Mesendoderm (in vitro differentiated cells): ENCODE measurements at regions not wholly inside any gene's neighbourhood (a gene's known extent, or its start where the extent isn't known, plus 50 kb on each side); places are given as distances from the start of the nearest gene placed in this dataset.

Source experiments
- DNase-seq: peaks from one replicate; pipeline ENCODE4 v3.0.0; 2013
- H2AK5ac ChIP-seq: 2 replicates; pipeline ENCODE4 v1.6.1; 2013; ENCODE audit warnings: low read length, inconsistent platforms
- H2BK120ac ChIP-seq: 2 replicates; pipeline ENCODE4 v1.6.1; 2013; ENCODE audit warnings: low read depth, mild to moderate bottlenecking, low read length, moderate library complexity, mixed read lengths
- H2BK15ac ChIP-seq: replicated peaks from 2 replicates; pipeline ENCODE4 v1.6.1; 2013; ENCODE audit warnings: low read depth, mild to moderate bottlenecking, moderate library complexity
- H2BK5ac ChIP-seq: 2 replicates; pipeline ENCODE4 v1.6.1; 2013; ENCODE audit warnings: low read length, inconsistent platforms
- H3K18ac ChIP-seq: 2 replicates; pipeline ENCODE4 v1.6.1; 2013; ENCODE audit warnings: mild to moderate bottlenecking, low read length, mixed read lengths
- H3K23ac ChIP-seq: one replicate; pipeline ENCODE4 v1.6.1; 2013; ENCODE audit warnings: low read length
- H3K27ac ChIP-seq: 2 replicates; pipeline ENCODE4 v1.5.1; 2013; ENCODE audit warnings: low read depth, mild to moderate bottlenecking, inconsistent platforms, low read length, moderate library complexity
- H3K27me3 ChIP-seq: 2 replicates; pipeline ENCODE4 v1.6.1; 2013; ENCODE audit warnings: low read length, control low read depth, mild to moderate bottlenecking, inconsistent platforms; ENCODE audit not compliant: insufficient read depth, poor library complexity
- H3K36me3 ChIP-seq: 2 replicates; pipeline ENCODE4 v1.6.1; 2013; ENCODE audit warnings: low read length, inconsistent platforms; ENCODE audit not compliant: control insufficient read depth, insufficient read depth
- H3K4ac ChIP-seq: one replicate; pipeline ENCODE4 v1.6.1; 2013; ENCODE audit warnings: low read depth, mild to moderate bottlenecking, low read length, moderate library complexity
- H3K4me1 ChIP-seq: 2 replicates; pipeline ENCODE4 v1.6.1; 2013; ENCODE audit warnings: low read depth, low read length, inconsistent platforms; ENCODE audit not compliant: control insufficient read depth
- H3K4me2 ChIP-seq: 2 replicates; pipeline ENCODE4 v1.6.1; 2013; ENCODE audit warnings: low read length
- H3K4me3 ChIP-seq: 2 replicates; pipeline ENCODE4 v1.5.1; 2013; ENCODE audit warnings: mild to moderate bottlenecking, low read length
- H3K56ac ChIP-seq: one replicate; pipeline ENCODE4 v1.6.1; 2013; ENCODE audit warnings: low read length
- H3K79me1 ChIP-seq: 2 replicates; pipeline ENCODE4 v1.6.1; 2013; ENCODE audit warnings: low read length, inconsistent platforms
- H3K79me2 ChIP-seq: 2 replicates; pipeline ENCODE4 v1.6.1; 2013; ENCODE audit warnings: mild to moderate bottlenecking, low read length; ENCODE audit not compliant: control insufficient read depth, insufficient read depth
- H3K9ac ChIP-seq: 2 replicates; pipeline ENCODE4 v1.6.1; 2013; ENCODE audit warnings: low read length, inconsistent platforms
- H4K5ac ChIP-seq: one replicate; pipeline ENCODE4 v1.6.1; 2013; ENCODE audit warnings: low read length
- H4K8ac ChIP-seq: one replicate; pipeline ENCODE4 v1.6.1; 2013; ENCODE audit warnings: low read depth, mild to moderate bottlenecking, control low read depth, low read length, moderate library complexity
- whole genome bisulfite sequencing: extraction: QIAGEN DNeasy Blood & Tissue Kit; methylation state at CpG from one replicate; pipeline ENCODE4 v1.1.7; 2013; ENCODE audit warnings: low lambda C conversion rate, missing lambda C conversion rate; ENCODE audit not compliant: insufficient coverage; ENCODE audit errors: extremely low coverage; 5-methylcytosine and 5-hydroxymethylcytosine counted together

DNA sequence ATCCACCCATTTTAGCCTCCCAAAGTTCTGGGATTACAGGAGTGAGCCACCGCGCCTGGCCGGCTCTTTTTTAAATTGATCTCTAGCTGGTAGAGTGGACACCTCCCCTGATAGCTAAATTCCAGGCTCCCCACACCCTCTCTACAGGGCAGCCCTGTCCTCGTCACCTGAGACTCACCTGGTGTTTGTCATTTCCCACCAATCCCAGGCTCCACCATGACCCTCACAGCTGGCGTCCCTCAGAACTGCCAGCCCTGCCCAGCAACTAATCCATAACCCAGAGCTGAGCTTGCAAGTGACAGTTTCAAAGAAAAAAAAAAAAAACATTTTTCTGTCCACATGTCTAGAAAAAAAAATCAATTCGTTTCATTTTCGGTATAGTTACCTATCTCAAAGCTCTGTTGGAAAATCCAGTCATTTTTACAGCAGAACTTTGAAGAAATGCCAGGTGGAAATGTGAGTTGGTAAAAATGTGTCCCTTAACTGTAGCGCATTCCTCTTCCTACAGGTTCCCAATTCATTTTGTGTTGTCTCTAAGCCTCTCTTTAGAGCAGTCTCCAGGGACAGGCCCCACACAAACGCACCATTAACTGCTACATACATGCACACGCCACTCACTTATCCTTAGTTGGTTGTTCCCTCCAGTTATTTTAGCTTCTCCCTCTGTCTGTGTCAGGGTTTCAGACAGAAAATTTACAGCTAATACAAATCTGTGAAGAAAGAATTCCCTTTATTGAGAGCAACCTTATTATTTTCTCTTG lies 294.7 kb downstream of the FBXO15 start:
- H3K4me1 ChIP-seq = no peaks in the 10 kb centered on the region
- H3K4me3 ChIP-seq = no peak overlapping the region
- H3K23ac ChIP-seq = no peak overlapping the region
- no peak overlapping the region for H2BK5ac ChIP-seq
- no peak for DNase-seq
- H3K56ac ChIP-seq = no peak overlapping the region
- no peak overlapping the region for H3K18ac ChIP-seq
- H3K9ac ChIP-seq = no peak overlapping the region
- WGBS = no CpG with 5 or more reads among the region's 10 CpGs
- no peak overlapping the region for H4K5ac ChIP-seq
- no peaks in the 10 kb centered on the region for H3K36me3 ChIP-seq
- H3K27me3 ChIP-seq = no peaks in the 10 kb centered on the region
- no peak overlapping the region for H3K4ac ChIP-seq
- no peak overlapping the region for H4K8ac ChIP-seq
- H2BK120ac ChIP-seq = no peak overlapping the region
- H3K79me1 ChIP-seq = no peaks in the 10 kb centered on the region
- H3K4me2 ChIP-seq = no peak overlapping the region
- no peak overlapping the region for H2AK5ac ChIP-seq
- H3K27ac ChIP-seq = no peak overlapping the region
- no peak overlapping the region for H2BK15ac ChIP-seq
- H3K79me2 ChIP-seq = no peaks in the 10 kb centered on the region

DNA sequence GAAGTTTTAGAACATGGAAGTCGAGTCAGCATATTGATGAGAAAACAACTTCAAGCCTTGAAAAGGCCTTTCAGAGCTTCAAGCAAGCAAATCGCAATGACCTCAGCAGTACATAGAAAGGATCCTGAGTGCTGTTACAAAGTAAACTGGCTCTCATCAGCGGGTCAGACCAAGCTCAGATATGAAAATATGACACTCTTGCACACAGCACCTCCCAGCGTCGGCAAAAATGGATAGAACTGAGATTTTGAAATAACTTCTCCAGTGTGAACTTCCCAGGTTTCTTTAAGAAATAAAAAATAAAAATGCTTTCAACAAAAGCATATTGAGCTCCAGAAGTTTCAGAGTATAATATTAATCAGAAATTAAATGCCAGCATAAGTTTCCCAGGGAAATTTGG lies 296.9 kb downstream of the FBXO15 start:
- H3K4me1 ChIP-seq = no peaks in the 10 kb centered on the region
- no peak overlapping the region for H2BK15ac ChIP-seq
- H3K9ac ChIP-seq = no peak overlapping the region
- no peak overlapping the region for H4K8ac ChIP-seq
- H3K56ac ChIP-seq = no peak overlapping the region
- H3K36me3 ChIP-seq = no peaks in the 10 kb centered on the region
- DNase-seq = no peak
- H3K79me1 ChIP-seq = no peaks in the 10 kb centered on the region
- no peak overlapping the region for H3K4me2 ChIP-seq
- H3K79me2 ChIP-seq = no peaks in the 10 kb centered on the region
- no peak overlapping the region for H2BK5ac ChIP-seq
- WGBS = no CpG with 5 or more reads among the region's 5 CpGs
- H3K27me3 ChIP-seq = no peaks in the 10 kb centered on the region
- no peak overlapping the region for H3K4ac ChIP-seq
- H2AK5ac ChIP-seq = no peak overlapping the region
- H2BK120ac ChIP-seq = no peak overlapping the region
- no peak overlapping the region for H3K4me3 ChIP-seq
- H3K23ac ChIP-seq = no peak overlapping the region
- H4K5ac ChIP-seq = no peak overlapping the region
- no peak overlapping the region for H3K27ac ChIP-seq
- H3K18ac ChIP-seq = no peak overlapping the region

DNA sequence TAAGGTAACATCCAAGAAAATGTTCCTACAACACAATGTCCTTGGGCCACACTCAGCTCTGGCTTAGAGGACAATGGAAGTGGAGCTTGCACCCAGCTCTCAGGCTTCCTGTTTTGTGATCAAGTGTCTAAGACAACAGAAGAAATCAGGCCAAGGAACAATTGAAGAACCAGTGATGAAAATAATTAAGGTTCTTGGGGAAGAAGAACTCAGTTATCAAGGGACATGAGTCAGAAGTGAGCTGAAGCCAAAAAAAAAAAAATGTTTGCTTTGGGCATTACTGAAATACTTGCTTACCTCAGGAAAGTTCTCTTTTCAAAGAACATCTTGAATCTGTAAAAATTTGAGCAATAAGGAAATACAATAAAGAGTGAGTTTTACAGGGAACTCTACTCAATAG lies 299.0 kb downstream of the FBXO15 start:
- H3K36me3 ChIP-seq = no peaks in the 10 kb centered on the region
- H2BK15ac ChIP-seq = no peak overlapping the region
- no peak overlapping the region for H3K56ac ChIP-seq
- H3K4me3 ChIP-seq = no peak overlapping the region
- no peaks in the 10 kb centered on the region for H3K4me1 ChIP-seq
- H3K18ac ChIP-seq = no peak overlapping the region
- no peaks in the 10 kb centered on the region for H3K27me3 ChIP-seq
- H3K23ac ChIP-seq = no peak overlapping the region
- no peaks in the 10 kb centered on the region for H3K79me2 ChIP-seq
- no peak overlapping the region for H3K9ac ChIP-seq
- H2BK120ac ChIP-seq = no peak overlapping the region
- no peak overlapping the region for H2AK5ac ChIP-seq
- H4K5ac ChIP-seq = no peak overlapping the region
- H3K27ac ChIP-seq = no peak overlapping the region
- no peak overlapping the region for H3K4ac ChIP-seq
- H4K8ac ChIP-seq = no peak overlapping the region
- no peaks in the 10 kb centered on the region for H3K79me1 ChIP-seq
- no peak for DNase-seq
- H3K4me2 ChIP-seq = no peak overlapping the region
- no peak overlapping the region for H2BK5ac ChIP-seq

DNA sequence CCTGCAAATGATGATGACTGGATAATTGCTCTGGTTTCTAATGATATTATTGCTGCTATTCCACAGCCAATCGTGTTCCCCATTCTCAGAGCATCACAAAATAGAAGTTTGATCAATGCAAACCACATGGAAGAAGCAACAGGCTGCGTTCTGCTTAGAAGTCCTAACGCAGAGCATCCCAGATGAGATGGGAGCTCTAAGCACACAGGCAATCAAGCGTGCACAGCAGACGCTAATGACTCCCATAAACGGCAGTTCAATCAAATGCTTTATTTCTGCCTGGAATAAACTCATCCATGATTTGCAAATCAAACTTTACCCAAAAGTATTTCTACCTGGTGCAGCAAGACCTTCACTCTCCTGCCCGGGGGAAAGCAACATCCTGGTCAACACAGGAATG lies 304.2 kb downstream of the FBXO15 start:
- Histone ChIP-seq H3K27me3 (no peaks in the 10 kb centered on the region), H4K5ac (no peak overlapping the region), H3K23ac (no peak overlapping the region), H2BK15ac (no peak overlapping the region), H3K9ac (no peak overlapping the region), H3K4ac (no peak overlapping the region), H3K79me1 (no peaks in the 10 kb centered on the region), H2BK120ac (no peak overlapping the region), H2BK5ac (no peak overlapping the region), H3K18ac (no peak overlapping the region), H3K79me2 (no peaks in the 10 kb centered on the region), H2AK5ac (no peak overlapping the region), H3K4me1 (no peaks in the 10 kb centered on the region), H3K36me3 (no peaks in the 10 kb centered on the region), H3K56ac (no peak overlapping the region), H3K27ac (no peak overlapping the region), H3K4me3 (no peak overlapping the region), H4K8ac (no peak overlapping the region), H3K4me2 (no peak overlapping the region)
- no CpG with 5 or more reads among the region's 7 CpGs for WGBS
- no peak for DNase-seq

DNA sequence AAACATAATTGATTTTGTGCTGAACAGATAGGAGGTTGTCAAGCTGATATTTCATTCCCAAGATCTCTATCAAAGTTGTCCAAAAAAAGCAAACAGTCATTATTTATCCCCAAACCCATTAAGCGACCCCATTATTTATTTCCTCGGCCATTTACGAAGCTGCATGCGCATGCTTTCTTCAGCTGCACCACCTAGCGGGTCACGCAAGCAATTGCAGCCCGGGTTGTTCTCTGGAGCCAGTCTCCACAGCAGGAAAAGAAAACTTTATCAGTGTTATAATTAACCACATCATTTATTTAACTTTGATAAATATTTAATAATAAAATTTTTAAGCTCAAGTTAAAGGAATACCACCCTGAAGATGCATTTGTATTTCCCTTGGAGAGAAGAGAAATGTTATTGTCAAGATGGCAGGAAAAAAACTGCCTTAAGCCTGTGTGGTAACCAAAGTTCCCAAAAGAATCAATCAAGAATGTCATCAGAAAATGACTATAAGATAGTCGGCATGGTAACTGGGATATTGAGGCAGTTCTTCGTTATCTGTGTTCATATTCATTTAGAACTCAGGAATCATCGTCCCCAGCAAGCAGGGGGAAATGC lies 304.7 kb downstream of the FBXO15 start:
- Histone ChIP-seq H3K79me1 (no peaks in the 10 kb centered on the region), H4K8ac (no peak overlapping the region), H4K5ac (no peak overlapping the region), H3K27me3 (no peaks in the 10 kb centered on the region), H3K27ac (no peak overlapping the region), H3K4ac (no peak overlapping the region), H3K56ac (no peak overlapping the region), H2AK5ac (no peak overlapping the region), H3K4me3 (no peak overlapping the region), H3K4me2 (no peak overlapping the region), H3K18ac (no peak overlapping the region), H2BK120ac (no peak overlapping the region), H3K79me2 (no peaks in the 10 kb centered on the region), H3K36me3 (no peaks in the 10 kb centered on the region), H3K4me1 (no peaks in the 10 kb centered on the region), H3K23ac (no peak overlapping the region), H2BK15ac (no peak overlapping the region), H3K9ac (no peak overlapping the region), H2BK5ac (no peak overlapping the region)
- DNase-seq = peak; percentile 53
- WGBS = no CpG with 5 or more reads among the region's 10 CpGs

DNA sequence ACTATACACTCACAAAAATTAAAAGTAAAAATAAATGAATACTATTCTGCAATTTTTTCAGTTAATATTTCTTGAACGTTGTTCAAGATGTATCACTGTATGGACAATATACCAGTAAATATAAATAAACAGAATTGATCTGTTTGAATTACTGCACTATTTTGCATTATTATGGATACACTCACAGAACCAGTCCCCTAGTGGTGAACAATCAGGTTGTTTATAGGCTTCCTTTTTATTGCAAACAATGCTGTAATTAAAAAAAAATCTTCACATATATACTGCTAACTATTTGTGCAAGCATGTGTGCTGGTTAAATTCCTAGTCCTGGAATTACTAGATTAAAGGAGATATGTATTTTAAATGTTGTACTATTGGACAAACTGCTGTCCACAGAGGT lies 306.0 kb downstream of the FBXO15 start:
- Histone ChIP-seq H3K23ac (no peak overlapping the region), H3K79me2 (no peaks in the 10 kb centered on the region), H3K27ac (no peak overlapping the region), H2BK5ac (no peak overlapping the region), H3K79me1 (no peaks in the 10 kb centered on the region), H3K18ac (no peak overlapping the region), H3K36me3 (no peaks in the 10 kb centered on the region), H3K4me2 (no peak overlapping the region), H3K9ac (no peak overlapping the region), H3K4me1 (no peaks in the 10 kb centered on the region), H2AK5ac (no peak overlapping the region), H3K4ac (no peak overlapping the region), H3K4me3 (no peak overlapping the region), H2BK120ac (no peak overlapping the region), H4K5ac (no peak overlapping the region), H3K27me3 (no peaks in the 10 kb centered on the region), H3K56ac (no peak overlapping the region), H2BK15ac (no peak overlapping the region), H4K8ac (no peak overlapping the region)
- no CpG with 5 or more reads among the region's 1 CpG for WGBS
- DNase-seq = no peak
